ENCODE measurements at regions not wholly inside any gene's neighbourhood (a gene's known extent, or its start where the extent isn't known, plus 50 kb on each side); places are given as distances from the start of the nearest gene placed in this dataset.

GRCh38 chr3:99396651-99397275 lies 241.6 kb upstream of the COL8A1 start:
- intact Hi-C loops (cut with micrococcal nuclease): no loop called here
- no peak overlapping the region for H3K4me3 Mint-ChIP-seq
- ChIA-PET POLR2A (no interaction called here), CTCF (no interaction called here)
- no peaks in the 10 kb centered on the region for H3K36me3 Mint-ChIP-seq (ENCODE audit: low read depth)
- no peak for DNase-seq
- H3K4me1 Mint-ChIP-seq (ENCODE audit: low read depth): no peaks in the 10 kb centered on the region
- H3K27ac Mint-ChIP-seq: no peak overlapping the region
- H3K27me3 Mint-ChIP-seq: no peaks in the 10 kb centered on the region
- ATAC-seq: no peak
- H3K9me3 Mint-ChIP-seq: peaks cover 11% of the 10 kb centered on the region
- TF ChIP-seq, protein P1, sequence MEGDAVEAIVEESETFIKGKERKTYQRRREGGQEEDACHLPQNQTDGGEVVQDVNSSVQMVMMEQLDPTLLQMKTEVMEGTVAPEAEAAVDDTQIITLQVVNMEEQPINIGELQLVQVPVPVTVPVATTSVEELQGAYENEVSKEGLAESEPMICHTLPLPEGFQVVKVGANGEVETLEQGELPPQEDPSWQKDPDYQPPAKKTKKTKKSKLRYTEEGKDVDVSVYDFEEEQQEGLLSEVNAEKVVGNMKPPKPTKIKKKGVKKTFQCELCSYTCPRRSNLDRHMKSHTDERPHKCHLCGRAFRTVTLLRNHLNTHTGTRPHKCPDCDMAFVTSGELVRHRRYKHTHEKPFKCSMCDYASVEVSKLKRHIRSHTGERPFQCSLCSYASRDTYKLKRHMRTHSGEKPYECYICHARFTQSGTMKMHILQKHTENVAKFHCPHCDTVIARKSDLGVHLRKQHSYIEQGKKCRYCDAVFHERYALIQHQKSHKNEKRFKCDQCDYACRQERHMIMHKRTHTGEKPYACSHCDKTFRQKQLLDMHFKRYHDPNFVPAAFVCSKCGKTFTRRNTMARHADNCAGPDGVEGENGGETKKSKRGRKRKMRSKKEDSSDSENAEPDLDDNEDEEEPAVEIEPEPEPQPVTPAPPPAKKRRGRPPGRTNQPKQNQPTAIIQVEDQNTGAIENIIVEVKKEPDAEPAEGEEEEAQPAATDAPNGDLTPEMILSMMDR (IDR thresholded peaks at IDR 0.05): no peak

DNA sequence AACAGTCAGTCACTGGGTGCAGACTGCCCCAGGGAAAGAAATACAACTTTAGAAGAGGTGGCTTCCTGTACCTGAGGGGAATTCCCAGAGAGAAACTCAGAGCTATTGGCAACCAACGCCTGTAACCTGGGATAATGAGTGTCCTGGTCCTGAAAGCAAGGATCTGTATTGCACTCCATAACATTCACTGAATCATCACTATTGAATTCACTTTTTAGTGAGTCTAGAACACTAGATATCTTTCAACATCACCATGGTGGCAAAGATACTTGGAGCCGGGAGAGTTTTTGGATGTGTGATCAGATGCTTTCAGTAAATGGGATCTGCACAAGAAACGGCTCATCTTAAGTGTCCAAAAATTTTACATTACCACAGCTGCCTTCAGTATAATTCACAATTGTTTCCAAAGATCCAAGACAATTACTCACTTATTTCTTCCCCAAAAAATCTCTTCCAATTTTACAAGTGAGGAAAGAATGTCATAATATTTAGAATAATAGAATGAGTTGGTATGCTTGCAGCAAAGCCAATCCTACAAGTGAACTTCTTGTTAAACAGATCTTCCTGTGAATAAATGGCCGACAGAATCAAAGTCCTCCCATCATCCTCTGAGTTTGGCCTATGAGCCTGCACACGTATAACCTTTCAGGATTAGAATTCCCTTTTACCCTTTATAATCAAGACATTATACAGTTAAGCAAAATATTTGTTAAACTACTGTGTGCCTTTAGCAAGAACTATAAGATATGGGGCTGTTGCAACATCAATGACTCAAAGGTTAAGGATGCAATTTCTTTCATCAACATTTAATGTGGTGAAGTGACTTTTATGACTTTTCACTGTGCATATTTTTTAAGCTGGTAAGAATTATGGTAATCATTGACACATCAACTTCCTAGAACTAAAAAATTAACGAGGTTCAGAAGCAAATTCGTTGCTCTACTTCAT lies 243.3 kb upstream of the COL8A1 start:
- CTCF ChIA-PET: no interaction called here
- Mint-ChIP-seq H3K27me3 (no peaks in the 10 kb centered on the region), H3K4me3 (no peak overlapping the region), H3K36me3 (ENCODE audit: low read depth) (no peaks in the 10 kb centered on the region), H3K27ac (no peak overlapping the region), H3K9me3 (peaks cover 11% of the 10 kb centered on the region), H3K4me1 (ENCODE audit: low read depth) (no peaks in the 10 kb centered on the region)
- POLR2A ChIA-PET: no interaction called here
- no peak for ATAC-seq
- no peak for DNase-seq
- TF ChIP-seq, protein P1 (IDR thresholded peaks at IDR 0.05): no peak
- intact Hi-C loops (cut with micrococcal nuclease): no loop called here

GRCh38 chr3:99393961-99394360 lies 244.4 kb upstream of the COL8A1 start:
- Mint-ChIP-seq H3K27ac (no peak overlapping the region), H3K36me3 (ENCODE audit: low read depth) (no peaks in the 10 kb centered on the region), H3K4me1 (ENCODE audit: low read depth) (no peaks in the 10 kb centered on the region), H3K4me3 (no peak overlapping the region), H3K9me3 (peaks cover 5% of the 10 kb centered on the region), H3K27me3 (no peaks in the 10 kb centered on the region)
- no peak for ATAC-seq
- ChIA-PET POLR2A (no interaction called here), CTCF (no interaction called here)
- intact Hi-C loops (cut with micrococcal nuclease): no loop called here
- TF ChIP-seq, protein P1 (IDR thresholded peaks at IDR 0.05): no peak
- DNase-seq: no peak

DNA sequence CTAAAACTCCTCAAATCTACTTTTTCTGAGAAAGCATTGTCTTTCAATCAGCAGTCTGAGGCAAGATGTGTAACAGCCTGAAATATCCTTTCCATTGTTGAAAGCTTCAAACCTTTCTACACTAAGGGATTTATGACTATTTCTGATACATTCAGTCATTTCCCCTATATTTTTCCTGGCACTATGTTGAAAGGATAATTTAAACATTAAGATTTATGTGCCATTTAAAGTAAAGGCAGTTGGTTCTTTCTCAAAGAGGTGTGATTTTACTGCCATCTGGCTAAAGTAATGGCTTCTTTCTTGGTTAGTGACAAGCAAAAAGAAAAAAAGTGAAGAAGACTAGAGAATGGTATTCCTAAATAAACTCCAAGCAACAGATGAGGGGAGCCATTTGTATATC lies 249.6 kb upstream of the COL8A1 start:
- CTCF ChIA-PET: no interaction called here
- DNase-seq (no peak), ATAC-seq (no peak)
- intact Hi-C loops (cut with micrococcal nuclease): no loop called here
- TF ChIP-seq, protein P1 (IDR thresholded peaks at IDR 0.05): no peak
- H3K9me3 Mint-ChIP-seq: peaks cover 2% of the 10 kb centered on the region
- no peaks in the 10 kb centered on the region for H3K27me3 Mint-ChIP-seq
- no peak overlapping the region for H3K4me3 Mint-ChIP-seq
- POLR2A ChIA-PET: no interaction called here
- H3K36me3 Mint-ChIP-seq (ENCODE audit: low read depth): no peaks in the 10 kb centered on the region
- H3K4me1 Mint-ChIP-seq (ENCODE audit: low read depth): no peaks in the 10 kb centered on the region
- no peak overlapping the region for H3K27ac Mint-ChIP-seq

DNA sequence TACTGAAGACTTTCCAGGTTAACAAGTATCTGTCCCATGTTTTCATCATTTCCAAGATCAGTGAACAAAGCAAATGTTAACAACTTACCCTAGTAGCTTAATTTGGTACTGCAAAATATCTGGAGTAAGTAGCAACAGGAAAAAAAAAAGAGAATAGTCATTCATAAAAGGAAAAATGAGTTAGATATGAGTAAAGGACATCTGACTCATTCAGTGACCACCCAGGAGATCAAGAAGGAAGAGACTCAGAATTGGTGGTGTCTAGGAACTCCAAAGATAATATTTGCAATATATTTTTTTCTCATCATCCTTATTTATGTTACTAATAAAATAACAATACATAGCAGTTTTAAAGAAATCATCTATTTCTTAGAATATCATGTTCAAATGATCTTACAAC lies 253.8 kb upstream of the COL8A1 start:
- H3K4me1 Mint-ChIP-seq (ENCODE audit: low read depth): no peaks in the 10 kb centered on the region
- ATAC-seq: no peak

More for the DNA sequence above, 253.8 kb upstream of the COL8A1 start:
- no peak overlapping the region for H3K27ac Mint-ChIP-seq
- DNase-seq: no peak
- TF ChIP-seq, protein P1 (IDR thresholded peaks at IDR 0.05): no peak
- CTCF ChIA-PET: no interaction called here
- H3K4me3 Mint-ChIP-seq: no peak overlapping the region
- POLR2A ChIA-PET: no interaction called here
- H3K27me3 Mint-ChIP-seq: no peaks in the 10 kb centered on the region
- H3K9me3 Mint-ChIP-seq: peaks cover 5% of the 10 kb centered on the region
- intact Hi-C loops (cut with micrococcal nuclease): no loop called here
- no peaks in the 10 kb centered on the region for H3K36me3 Mint-ChIP-seq (ENCODE audit: low read depth)
